A549 (cell line): ENCODE measurements at regions not wholly inside any gene's neighbourhood (a gene's known extent, or its start where the extent isn't known, plus 50 kb on each side); places are given as distances from the start of the nearest gene placed in this dataset.

Experiments used
- ATAC-seq, 2 experiments: fragments of 200-7000 bp in 1 of 2; fragments of >200 bp in 1 of 2; cut with Nextera tagmentation in 1 of 2; cut with Tn5 transposase in 1 of 2; 3 replicates each; pipeline versions ENCODE4 v1.8.0 to v1.9.1; 2018 to 2020; ENCODE audit warnings: mild to moderate bottlenecking in 1 of 2, moderate library complexity in 1 of 2
- CTCF ChIA-PET: fragments of 300-600 bp; sonication (Branson Sonifier 250); formaldehyde crosslinking; extraction: SDS; loops from one replicate; lab custom pipeline; 2021; ENCODE audit warnings: antibody characterized with exemption, inconsistent platforms; lab: Yijun Ruan, JAX
- POLR2A ChIA-PET: fragments of 350-600 bp; formaldehyde crosslinking; extraction: SDS; loops from one replicate; lab custom pipeline; 2021; ENCODE audit warnings: antibody characterized with exemption, inconsistent platforms; lab: Yijun Ruan, JAX
- DNase-seq, 2 experiments: peaks; one replicate each; pipeline versions ENCODE4 v3.0.0 to v3.0.0-alpha.2; 2011 to 2016; ENCODE audit warnings: low read depth in 1 of 2, low spot score in 1 of 2
- FAIRE-seq: peaks from 2 replicates; lab custom pipeline; 2011; peaks lifted over from hg19 to GRCh38; lab: Jason Lieb, UNC
- H3K27ac ChIP-seq, 2 experiments: fragments of >200 bp; sonication (Bioruptor Twin); formaldehyde crosslinking; 3 replicates each; pipeline ENCODE4 v1.5.1; 2016 to 2017
- H3K4me1 ChIP-seq: fragments of >200 bp; sonication (Bioruptor Twin); formaldehyde crosslinking; 3 replicates; pipeline ENCODE4 v1.6.1; 2016
- H3K4me2 ChIP-seq: fragments of >200 bp; sonication (Bioruptor Twin); formaldehyde crosslinking; 3 replicates; pipeline ENCODE4 v1.6.1; 2016
- H3K4me3 ChIP-seq: fragments of >200 bp; sonication (Bioruptor Twin); formaldehyde crosslinking; 3 replicates; pipeline ENCODE4 v1.5.1; 2016
- H3K9me3 ChIP-seq: fragments of >200 bp; sonication (Bioruptor Twin); formaldehyde crosslinking; 3 replicates; pipeline ENCODE4 v1.6.1; 2016
- BHLHE40 ChIP-seq: IDR thresholded peaks from 2 replicates; pipeline ENCODE4 v1.6.1; 2012; ENCODE audit warnings: low read depth, low read length, inconsistent platforms
- CEBPB ChIP-seq, 2 experiments: fragments of >200 bp in 1 of 2; sonication (Bioruptor Twin) in 1 of 2; formaldehyde crosslinking in 1 of 2; IDR thresholded peaks; 2 replicates each; pipeline ENCODE4 v1.6.1; 2012 to 2016
- CHD4 ChIP-seq: fragments of 200-600 bp; sonication (generic); IDR thresholded peaks from 2 replicates; pipeline ENCODE4 v1.6.1; 2016; ENCODE audit warnings: antibody characterized with exemption, mild to moderate bottlenecking, borderline replicate concordance
- EHF ChIP-seq: fragments of 250-450 bp; sonication (Bioruptor Pico); IDR thresholded peaks from 2 replicates; pipeline ENCODE4 v1.5.0; 2020; ENCODE audit warnings: mild to moderate bottlenecking
- EHMT2 ChIP-seq: fragments of 200-600 bp; sonication (generic); IDR thresholded peaks from 2 replicates; pipeline ENCODE4 v1.6.1; 2016; ENCODE audit warnings: antibody characterized with exemption, low read depth, mild to moderate bottlenecking, moderate library complexity
- FOSB ChIP-seq: fragments of 250-450 bp; sonication (Bioruptor Pico); IDR thresholded peaks from 2 replicates; pipeline ENCODE4 v1.5.0; 2020; ENCODE audit warnings: mild to moderate bottlenecking, moderate library complexity
- FOSL2 ChIP-seq, 2 experiments: fragments of 450-650 bp in 1 of 2; fragments of >200 bp in 1 of 2; sonication (Bioruptor Twin) in 1 of 2; formaldehyde crosslinking; IDR thresholded peaks; 2 replicates each; pipeline versions ENCODE4 v1.5.0 to v1.6.1; 2016 to 2020; ENCODE audit warnings: mild to moderate bottlenecking in 1 of 2, moderate library complexity in 1 of 2
- GATA3 ChIP-seq: IDR thresholded peaks from 2 replicates; pipeline ENCODE4 v1.6.1; 2012; ENCODE audit warnings: borderline replicate concordance
- HOXB5 ChIP-seq: fragments of 250-450 bp; sonication (Bioruptor Pico); IDR thresholded peaks from 2 replicates; pipeline ENCODE4 v1.5.0; 2020; ENCODE audit warnings: mild to moderate bottlenecking, moderate library complexity
- JUN ChIP-seq, 2 experiments: fragments of >200 bp; sonication (Bioruptor Twin); formaldehyde crosslinking; IDR thresholded peaks; 2 replicates in 1 of 2; 3 replicates in 1 of 2; pipeline ENCODE4 v1.6.1; 2016 to 2017
- KDM1A ChIP-seq: fragments of 200-600 bp; sonication (generic); IDR thresholded peaks from 2 replicates; pipeline ENCODE4 v1.6.1; 2016; ENCODE audit warnings: low read depth, mild to moderate bottlenecking
- KDM5A ChIP-seq: fragments of 200-600 bp; sonication (generic); IDR thresholded peaks from 2 replicates; pipeline ENCODE4 v1.6.1; 2016; ENCODE audit warnings: antibody characterized with exemption, mild to moderate bottlenecking
- MAZ ChIP-seq: fragments of 150-350 bp; IDR thresholded peaks from 2 replicates; pipeline ENCODE4 v1.6.1; 2014; ENCODE audit warnings: antibody characterized with exemption, low read depth, low read length, borderline replicate concordance
- NFE2L2 ChIP-seq: fragments of 150-350 bp; conservative IDR thresholded peaks from 2 replicates; pipeline ENCODE4 v1.6.1; 2014; ENCODE audit warnings: low read length
- POLR2A ChIP-seq: IDR thresholded peaks from 2 replicates; pipeline ENCODE4 v1.6.1; 2012; ENCODE audit warnings: mild to moderate bottlenecking, low read length
- RCOR1 ChIP-seq: fragments of 150-350 bp; IDR thresholded peaks from 2 replicates; pipeline ENCODE4 v1.6.1; 2014; ENCODE audit warnings: antibody characterized with exemption, low read length, low read depth
- RNF2 ChIP-seq: fragments of 200-600 bp; sonication (generic); IDR thresholded peaks from 2 replicates; pipeline ENCODE4 v1.6.1; 2016; ENCODE audit warnings: low read depth, mild to moderate bottlenecking, antibody characterized with exemption, moderate library complexity, borderline replicate concordance
- SMC3 ChIP-seq: fragments of >200 bp; sonication (Bioruptor Twin); formaldehyde crosslinking; IDR thresholded peaks from 3 replicates; pipeline ENCODE4 v1.6.1; 2018; ENCODE audit warnings: inconsistent platforms
- SREBF2 ChIP-seq: fragments of 450-650 bp; IDR thresholded peaks from 2 replicates; pipeline ENCODE4 v1.6.1; 2014; ENCODE audit warnings: mild to moderate bottlenecking, moderate library complexity
- WGBS: methylation state at CpG from one replicate; pipeline ENCODE4 v1.1.6; 2017; ENCODE audit errors: missing lambda C conversion rate; 5-methylcytosine and 5-hydroxymethylcytosine counted together
- TF ChIP-seq, protein P1 (sequence below): IDR thresholded peaks from 2 replicates; pipeline ENCODE4 v1.6.1; 2012
- TF ChIP-seq, protein P2 (sequence below): fragments of 150-350 bp; IDR thresholded peaks from 2 replicates; pipeline ENCODE4 v1.6.1; 2014; ENCODE audit warnings: low read depth, mild to moderate bottlenecking, low read length
- TF ChIP-seq, protein P3 (sequence below): fragments of 250-450 bp; sonication (Bioruptor Pico); IDR thresholded peaks from 2 replicates; pipeline ENCODE4 v1.5.0; 2020; ENCODE audit warnings: low read depth, mild to moderate bottlenecking, moderate library complexity

DNA sequence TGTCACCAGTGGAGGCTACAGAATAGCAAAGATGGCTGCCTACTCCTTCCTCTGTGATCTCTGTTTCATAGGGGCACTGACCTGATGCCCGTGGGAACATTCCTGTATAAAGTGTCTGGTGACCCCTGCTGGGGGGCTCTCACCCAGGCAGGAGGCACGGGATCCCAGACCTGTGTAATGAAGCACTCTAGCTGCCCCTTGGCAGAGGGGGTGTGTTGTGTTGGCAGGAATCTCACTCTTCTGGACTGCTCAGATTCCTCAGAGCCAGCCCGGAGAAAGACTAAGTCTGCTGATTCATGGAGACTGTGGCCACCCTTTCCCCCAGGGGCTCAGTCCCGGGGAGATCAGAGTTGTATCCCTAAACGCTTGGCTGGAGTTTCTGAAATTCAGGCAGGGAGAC is 648.3 kb downstream of the SPRY1 start (continued):
- TF ChIP-seq MAZ (no peak), FOSL2 (IDR thresholded peaks at IDR 0.05) (no peak), FOSL2 (CRISPR knock-in tag; IDR thresholded peaks at IDR 0.05) (no peak)
- TF ChIP-seq, protein P1, sequence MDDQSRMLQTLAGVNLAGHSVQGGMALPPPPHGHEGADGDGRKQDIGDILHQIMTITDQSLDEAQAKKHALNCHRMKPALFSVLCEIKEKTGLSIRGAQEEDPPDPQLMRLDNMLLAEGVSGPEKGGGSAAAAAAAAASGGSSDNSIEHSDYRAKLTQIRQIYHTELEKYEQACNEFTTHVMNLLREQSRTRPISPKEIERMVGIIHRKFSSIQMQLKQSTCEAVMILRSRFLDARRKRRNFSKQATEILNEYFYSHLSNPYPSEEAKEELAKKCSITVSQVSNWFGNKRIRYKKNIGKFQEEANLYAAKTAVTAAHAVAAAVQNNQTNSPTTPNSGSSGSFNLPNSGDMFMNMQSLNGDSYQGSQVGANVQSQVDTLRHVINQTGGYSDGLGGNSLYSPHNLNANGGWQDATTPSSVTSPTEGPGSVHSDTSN = no peak

DNA sequence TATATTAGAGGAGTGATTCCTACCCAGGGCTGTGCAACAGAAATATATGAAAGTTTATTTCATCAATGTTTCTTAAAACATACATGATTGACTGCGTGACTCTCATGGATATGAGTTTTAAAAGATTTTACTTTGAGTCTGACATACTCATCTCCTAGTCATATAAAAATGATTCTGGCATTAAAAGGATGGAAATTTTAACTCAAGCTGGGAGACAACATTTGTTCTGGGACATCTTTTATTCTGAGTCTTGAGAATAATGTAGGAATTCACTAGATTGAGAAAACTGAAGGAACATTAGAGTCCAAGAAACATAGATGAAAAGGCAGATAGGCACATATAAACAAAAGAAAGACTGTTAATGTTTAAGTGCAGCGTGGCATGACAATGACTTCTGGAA is 649.6 kb downstream of the SPRY1 start:
- FAIRE-seq (no peak), ATAC-seq (no peak), DNase-seq (no peak)
- Histone ChIP-seq H3K9me3 (no peaks in the 10 kb centered on the region), H3K4me2 (no peak overlapping the region), H3K27ac (no peak overlapping the region), H3K4me3 (no peak overlapping the region), H3K4me1 (no peaks in the 10 kb centered on the region)
- ChIA-PET POLR2A (no interaction called here), CTCF (interaction anchor here (1.0 kb wide), 1 partner anchor 14 kb away, joined by 3 read pairs; no protein-coding TSS in a partner anchor)
- 53% methylated on average over 2 of the region's 2 CpGs for WGBS
- TF ChIP-seq GATA3 (no peak), EHMT2 (no peak), NFE2L2 (no peak), EHF (CRISPR knock-in tag) (no peak), CHD4 (no peak), KDM5A (no peak), SREBF2 (no peak), BHLHE40 (no peak), FOSL2 (IDR thresholded peaks at IDR 0.05) (no peak), FOSL2 (CRISPR knock-in tag; IDR thresholded peaks at IDR 0.05) (no peak)

DNA sequence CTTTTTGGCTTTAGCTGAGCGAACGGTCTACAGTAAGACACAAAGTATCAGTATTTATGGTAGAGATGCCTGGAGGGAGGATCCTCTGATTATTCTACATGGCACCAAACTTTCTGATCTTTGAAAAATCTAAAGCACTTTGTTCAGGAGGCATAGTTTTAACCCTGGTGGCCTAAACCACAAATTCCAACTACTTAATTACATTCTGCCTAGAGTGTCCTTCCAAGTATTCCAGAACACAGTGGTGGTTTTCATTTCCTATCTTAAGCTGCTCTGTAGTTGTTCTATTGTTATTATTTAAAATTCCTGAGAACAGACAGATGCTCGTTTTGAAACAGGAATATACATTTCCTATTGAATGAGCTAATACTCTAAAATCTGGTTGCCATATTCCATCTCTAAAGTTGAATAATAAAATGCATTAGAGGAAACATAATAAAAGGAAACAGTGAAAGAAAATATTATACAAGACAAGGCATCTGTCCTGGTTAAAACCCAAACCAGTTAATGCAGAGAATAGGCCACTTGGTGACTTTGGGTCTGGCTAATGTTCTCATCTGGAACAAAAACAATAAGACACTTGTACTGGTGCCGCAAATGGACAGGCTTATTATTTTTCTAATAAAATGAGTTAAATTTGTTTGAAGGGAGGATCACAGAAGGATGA is 657.4 kb downstream of the SPRY1 start:
- Histone ChIP-seq H3K4me3 (no peak overlapping the region), H3K9me3 (no peaks in the 10 kb centered on the region), H3K27ac (no peak overlapping the region), H3K4me1 (no peaks in the 10 kb centered on the region), H3K4me2 (no peak overlapping the region)
- TF ChIP-seq FOSB (CRISPR knock-in tag) = no peak
- no peak for TF ChIP-seq KDM1A
- no peak for TF ChIP-seq SMC3
- no peak for TF ChIP-seq RCOR1
- TF ChIP-seq HOXB5 (CRISPR knock-in tag) = no peak
- CTCF ChIA-PET = no interaction called here
- 64% methylated on average over 4 of the region's 4 CpGs for WGBS
- DNase-seq = no peak
- POLR2A ChIA-PET = no interaction called here
- no peak for FAIRE-seq
- ATAC-seq = no peak

DNA sequence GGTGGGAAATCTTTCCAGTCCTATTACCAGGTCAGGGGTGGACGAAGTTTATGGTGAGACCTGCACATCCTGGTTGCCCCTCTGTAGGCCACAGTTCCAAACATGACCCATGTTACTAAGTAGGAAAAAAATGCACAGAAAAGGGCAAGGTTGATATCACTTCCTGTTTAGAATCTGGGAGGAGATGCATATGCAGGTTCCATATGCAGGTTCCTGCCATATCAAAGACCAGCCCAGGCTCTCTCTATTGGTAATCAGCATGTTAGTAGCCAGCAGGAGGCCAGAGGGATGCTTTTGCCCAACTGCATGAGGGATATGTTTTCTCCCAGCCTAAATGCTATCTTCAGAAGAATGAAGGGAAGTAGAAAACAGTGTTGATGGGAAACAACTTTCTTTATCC is 657.2 kb downstream of the ANKRD50 start:
- 13% methylated on average over 1 of the region's 1 CpG for WGBS

DNA sequence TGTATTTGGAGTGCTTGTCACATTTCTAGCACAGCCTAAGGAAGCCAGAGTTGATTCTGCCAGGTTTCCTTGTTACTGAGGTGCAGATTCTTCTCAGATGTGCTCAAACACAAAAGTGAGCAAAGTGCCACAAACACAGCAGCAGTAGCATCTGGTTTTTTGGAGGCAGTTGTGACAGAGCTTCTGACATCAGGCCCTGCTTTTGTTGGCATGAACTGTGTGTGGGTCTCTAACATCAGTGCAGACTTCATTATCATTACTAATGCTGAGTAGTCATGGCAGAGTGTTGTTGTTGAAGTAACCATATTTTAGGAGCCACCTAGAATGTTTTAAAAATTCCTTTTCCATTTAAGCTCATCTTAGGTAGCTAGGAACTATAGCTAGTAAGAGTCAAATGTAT is 656.6 kb downstream of the ANKRD50 start:
- H3K9me3 ChIP-seq = no peaks in the 10 kb centered on the region
- ChIA-PET POLR2A (no interaction called here), CTCF (no interaction called here)
- ATAC-seq (no peak), FAIRE-seq (no peak), DNase-seq (no peak)
- TF ChIP-seq JUN (IDR thresholded peaks at IDR 0.05) (no peak), HOXB5 (CRISPR knock-in tag) (no peak), SREBF2 (no peak), KDM5A (no peak), RNF2 (no peak), CEBPB (IDR thresholded peaks at IDR 0.05) (no peak)
- TF ChIP-seq, protein P2, sequence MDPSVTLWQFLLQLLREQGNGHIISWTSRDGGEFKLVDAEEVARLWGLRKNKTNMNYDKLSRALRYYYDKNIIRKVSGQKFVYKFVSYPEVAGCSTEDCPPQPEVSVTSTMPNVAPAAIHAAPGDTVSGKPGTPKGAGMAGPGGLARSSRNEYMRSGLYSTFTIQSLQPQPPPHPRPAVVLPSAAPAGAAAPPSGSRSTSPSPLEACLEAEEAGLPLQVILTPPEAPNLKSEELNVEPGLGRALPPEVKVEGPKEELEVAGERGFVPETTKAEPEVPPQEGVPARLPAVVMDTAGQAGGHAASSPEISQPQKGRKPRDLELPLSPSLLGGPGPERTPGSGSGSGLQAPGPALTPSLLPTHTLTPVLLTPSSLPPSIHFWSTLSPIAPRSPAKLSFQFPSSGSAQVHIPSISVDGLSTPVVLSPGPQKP = no peak
- H3K4me3 ChIP-seq = no peak overlapping the region
- H3K4me1 ChIP-seq = no peaks in the 10 kb centered on the region
- H3K4me2 ChIP-seq = no peak overlapping the region
- H3K27ac ChIP-seq = no peak overlapping the region

More for the DNA sequence above, 657.2 kb downstream of the ANKRD50 start:
- H3K4me3 ChIP-seq = no peak overlapping the region
- ChIA-PET POLR2A (no interaction called here), CTCF (no interaction called here)
- TF ChIP-seq POLR2A = no peak
- TF ChIP-seq, protein P3, sequence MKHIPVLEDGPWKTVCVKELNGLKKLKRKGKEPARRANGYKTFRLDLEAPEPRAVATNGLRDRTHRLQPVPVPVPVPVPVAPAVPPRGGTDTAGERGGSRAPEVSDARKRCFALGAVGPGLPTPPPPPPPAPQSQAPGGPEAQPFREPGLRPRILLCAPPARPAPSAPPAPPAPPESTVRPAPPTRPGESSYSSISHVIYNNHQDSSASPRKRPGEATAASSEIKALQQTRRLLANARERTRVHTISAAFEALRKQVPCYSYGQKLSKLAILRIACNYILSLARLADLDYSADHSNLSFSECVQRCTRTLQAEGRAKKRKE (CRISPR knock-in tag) = no peak
- DNase-seq (no peak), ATAC-seq (no peak), FAIRE-seq (no peak)
- H3K9me3 ChIP-seq = no peaks in the 10 kb centered on the region
- H3K27ac ChIP-seq = no peak overlapping the region
- H3K4me2 ChIP-seq = no peak overlapping the region
- H3K4me1 ChIP-seq = no peaks in the 10 kb centered on the region
